HG02938 (cell line): ENCODE measurements at regions not wholly inside any gene's neighbourhood (a gene's known extent, or its start where the extent isn't known, plus 50 kb on each side); places are given as distances from the start of the nearest gene placed in this dataset.
"Not testable (repeated sequence)": the region's sequence is repeated elsewhere in the genome, so short reads cannot be mapped to it uniquely, and the experiment has no call there.

ENCODE experiments used
- ATAC-seq: cut with Tn5 transposase; IDR thresholded peaks from one replicate; pipeline ENCODE4 v1.9.1; 2021; ENCODE audit warnings: mild to moderate bottlenecking, moderate library complexity; ENCODE audit not compliant: unreplicated experiment

DNA sequence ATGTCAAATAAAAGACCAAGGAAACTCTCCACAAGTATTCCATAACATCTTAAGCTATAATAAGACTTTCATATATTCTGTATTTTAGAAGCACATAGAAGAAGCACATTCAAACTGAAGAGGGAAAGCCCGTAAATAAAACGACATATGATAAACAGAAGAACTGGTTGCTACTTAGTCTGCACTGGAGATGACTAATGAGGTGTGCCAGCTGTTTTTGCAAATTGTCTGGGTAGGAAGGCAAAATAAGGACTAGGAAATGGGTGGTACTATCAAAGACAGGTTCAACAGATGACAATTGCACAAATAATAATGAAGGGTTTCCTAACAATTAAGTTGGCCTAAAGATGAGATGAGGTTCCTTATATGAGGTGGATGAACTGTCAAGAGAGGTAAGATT lies 593.2 kb upstream of the CCDC179 start:
- ATAC-seq: no peak

DNA sequence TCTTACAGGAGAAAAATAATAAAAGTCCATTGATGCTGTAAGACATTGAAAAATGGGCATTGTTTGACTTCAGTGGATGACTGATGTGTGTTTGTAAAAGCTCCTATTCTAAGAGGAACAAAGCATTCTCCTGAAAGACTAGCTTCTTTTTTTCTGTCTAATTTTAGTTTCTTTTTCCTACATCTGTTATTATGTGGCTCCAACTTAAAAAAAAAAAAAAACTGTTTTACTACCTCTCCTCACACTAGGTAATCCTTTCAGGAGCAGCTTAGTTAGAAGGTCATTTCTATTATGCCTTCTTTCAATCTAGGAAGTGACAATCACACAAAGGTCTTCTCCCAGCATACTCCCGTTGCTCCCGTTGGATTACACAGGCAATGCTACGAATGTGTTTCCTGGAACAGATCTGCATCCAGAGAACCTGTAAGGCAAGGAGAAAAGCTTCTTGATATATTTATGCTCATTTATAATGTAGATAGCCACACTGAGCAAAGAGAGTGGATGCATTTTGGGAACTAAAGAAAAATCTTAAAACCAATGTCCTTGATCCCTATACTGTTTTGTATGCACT lies 595.1 kb upstream of the CCDC179 start:
- no peak for ATAC-seq

DNA sequence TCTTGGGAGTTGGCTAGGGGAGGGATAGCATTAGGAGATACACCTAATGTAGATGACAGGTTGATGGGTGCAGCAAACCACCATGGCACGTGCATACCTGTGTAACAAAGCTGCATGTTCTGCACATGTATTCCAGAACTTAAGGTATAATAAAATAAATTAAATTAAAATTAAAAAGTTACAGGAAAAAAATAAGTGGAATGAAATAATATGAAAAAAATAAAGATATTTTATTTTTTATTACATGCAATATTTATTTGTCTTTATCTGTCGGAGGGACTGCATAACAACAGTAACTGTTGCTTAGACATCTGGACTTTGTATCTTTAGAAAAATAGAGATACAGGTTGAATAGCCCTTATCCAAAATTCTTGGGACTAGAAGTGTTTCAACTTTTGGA lies 597.4 kb upstream of the CCDC179 start:
- no peak for ATAC-seq

DNA sequence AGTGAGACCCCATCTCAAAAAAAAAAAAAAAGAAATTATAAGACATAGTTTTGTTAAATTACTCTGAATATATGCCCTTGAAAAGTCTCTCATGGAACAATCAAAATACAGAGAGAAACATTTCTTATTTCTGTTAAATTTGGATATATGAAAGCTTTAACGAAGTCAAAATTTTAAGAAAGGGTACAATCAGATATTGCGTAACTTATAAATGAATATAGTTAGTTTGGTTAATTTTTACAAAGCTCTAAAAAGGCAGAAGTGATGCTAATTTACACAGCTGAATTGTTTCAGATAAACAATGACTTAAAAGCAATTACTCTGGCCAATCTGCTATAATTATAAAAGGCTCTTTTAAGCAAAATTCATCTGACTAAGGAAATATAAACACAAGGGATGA lies 611.6 kb upstream of the CCDC179 start:
- ATAC-seq: no peak

DNA sequence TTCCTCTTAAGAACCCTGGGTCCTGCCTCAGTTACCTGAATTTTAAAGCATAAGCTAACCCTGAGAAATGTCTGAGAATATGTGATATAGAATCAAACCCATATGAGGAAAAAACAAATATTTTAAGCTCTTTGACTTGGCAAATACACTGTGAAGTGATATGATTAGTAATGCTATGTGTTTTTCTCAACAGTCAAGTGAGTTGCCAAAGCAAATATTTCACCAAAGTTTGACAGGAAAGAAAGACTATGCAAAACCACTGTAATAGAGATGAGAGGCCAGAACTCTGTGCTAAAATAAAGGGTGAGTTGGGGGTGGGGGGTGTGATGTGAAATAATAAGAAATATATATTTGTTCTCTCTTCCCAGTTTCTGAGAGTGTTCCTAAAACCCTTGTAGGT lies 613.5 kb upstream of the CCDC179 start:
- no peak for ATAC-seq

DNA sequence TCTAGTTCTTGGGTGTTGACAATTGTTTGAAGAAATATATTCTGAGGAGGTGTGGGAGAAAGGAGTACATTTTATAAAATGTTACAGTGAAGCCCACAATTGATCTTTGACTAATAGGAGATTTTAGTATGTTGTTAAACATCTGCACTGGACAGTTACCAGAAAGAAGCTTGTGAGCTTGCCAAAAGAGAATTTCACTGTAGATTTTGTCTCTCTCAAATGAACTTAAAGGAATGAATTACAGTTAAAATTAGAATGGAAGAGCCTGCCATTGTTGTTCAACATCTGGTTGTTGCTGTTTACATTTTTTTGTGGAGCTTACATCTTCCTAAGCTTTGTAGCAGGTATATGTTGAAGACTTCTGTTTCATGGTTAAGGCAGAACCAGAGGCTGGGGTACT lies 620.5 kb upstream of the CCDC179 start:
- no peak for ATAC-seq

DNA sequence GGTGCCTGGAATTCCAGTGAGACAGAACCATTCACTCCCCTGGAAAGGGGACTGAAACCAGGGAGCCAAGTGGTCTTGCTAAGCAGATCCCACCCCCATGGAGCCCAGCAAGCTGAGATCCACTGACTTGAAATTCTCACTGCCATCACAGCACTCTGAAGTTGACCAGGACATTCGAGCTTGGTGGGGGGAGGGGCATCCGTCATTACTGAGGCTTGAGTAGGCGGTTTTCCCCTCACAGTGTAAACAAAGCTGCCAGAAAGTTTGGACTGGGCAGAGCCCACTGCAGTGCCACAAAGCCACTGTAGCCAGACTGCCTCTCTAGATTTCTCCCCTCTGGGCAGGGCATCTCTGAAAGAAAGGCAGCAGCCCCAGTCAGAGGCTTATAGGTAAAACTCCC lies 623.9 kb upstream of the CCDC179 start:
- ATAC-seq: not testable (repeated sequence)

GRCh38 chr11:23484618-23485017 lies 624.3 kb upstream of the CCDC179 start:
- not testable (repeated sequence) for ATAC-seq

DNA sequence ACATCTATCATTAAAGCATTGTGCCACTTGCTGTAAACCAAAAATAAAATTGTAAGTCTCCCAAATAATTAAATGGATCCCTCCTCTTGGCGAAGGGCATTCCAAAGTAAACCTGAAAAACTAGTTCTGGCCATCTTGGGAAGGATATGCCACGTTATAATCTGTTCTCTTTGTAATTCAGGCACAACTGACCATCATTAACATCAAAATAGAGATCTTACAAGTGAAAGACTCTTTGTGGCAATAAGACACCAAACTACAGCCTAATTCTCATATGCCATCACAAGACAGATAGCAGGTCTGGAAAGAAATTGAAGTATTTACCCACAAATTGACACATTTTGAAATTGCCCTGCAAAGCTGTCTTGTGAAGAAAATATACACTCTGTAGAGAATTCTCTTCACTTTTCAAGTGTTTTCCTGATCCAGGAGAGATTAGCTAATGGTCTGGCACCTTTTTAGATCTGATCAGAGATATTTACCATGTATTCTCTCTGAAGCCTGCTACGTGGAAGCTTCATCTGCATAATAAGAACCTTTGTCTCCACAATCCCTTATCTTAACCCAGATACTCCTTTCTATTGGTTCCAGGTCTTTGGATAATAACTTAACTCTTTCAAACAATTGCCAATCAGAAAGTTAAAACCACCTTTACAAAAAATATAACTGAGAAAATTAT lies 630.4 kb upstream of the CCDC179 start:
- ATAC-seq: no peak

DNA sequence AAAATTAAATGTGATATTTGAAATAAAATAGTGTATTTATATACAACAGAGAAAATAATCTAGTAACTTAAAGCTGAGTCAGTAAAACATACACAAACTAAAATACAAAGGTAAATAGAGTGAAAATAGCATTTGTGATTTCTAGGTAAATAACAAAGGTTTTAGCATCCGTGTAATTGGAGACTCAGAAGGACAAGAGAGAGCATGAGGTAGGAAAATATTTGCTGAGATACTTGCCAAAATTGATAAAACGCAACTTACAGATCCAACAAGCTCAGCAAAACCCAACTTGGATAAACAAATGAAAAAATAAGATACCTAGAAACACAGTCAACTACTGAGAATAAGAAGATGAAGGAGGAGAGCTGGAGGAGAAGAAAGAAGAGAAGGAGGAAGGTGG lies 634.7 kb upstream of the CCDC179 start:
- ATAC-seq: no peak

- ATAC-seq: no peak
Observed at GRCh38 chr11:23496340-23496739, 636.1 kb upstream of the CCDC179 start.

- no peak for ATAC-seq
Observed at GRCh38 chr11:23497040-23497439, 636.8 kb upstream of the CCDC179 start.

DNA sequence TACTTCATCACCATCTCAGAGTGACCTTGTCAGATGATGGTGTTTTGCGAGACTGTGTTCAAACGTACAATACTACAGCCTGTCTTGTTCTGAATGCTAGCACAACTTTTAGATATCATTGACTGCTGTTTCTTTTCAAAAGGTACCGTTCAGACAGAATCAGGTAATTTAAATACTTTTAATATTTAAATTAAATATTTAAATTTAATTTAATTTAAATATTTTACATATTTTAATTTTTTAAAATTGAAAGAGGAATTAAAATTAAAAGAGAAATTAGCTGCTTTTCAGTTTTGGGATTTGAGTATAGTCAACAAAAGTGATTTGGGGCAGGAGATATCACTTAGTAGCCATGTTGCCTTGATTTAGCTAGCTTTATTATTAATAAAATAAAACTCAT lies 642.1 kb upstream of the CCDC179 start:
- no peak for ATAC-seq

DNA sequence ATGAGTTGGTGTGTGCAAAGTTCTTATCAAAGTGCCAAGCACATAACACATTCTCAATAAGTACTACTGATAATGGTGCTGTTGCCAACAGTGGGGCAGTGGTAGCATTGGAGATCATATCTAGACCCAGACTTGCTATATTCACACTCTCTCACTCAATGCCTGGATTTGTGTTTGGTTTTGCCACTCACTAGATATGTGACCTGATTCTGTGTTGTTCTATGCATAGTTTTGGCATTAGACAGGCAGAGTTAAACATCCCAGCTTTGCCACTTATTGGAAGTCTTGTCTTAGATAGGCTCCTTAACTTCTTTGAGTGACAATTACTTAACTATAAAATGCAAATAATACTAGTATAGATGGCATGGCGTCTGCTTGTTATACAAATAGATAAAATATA lies 642.6 kb upstream of the CCDC179 start:
- no peak for ATAC-seq

GRCh38 chr11:23509023-23509422 lies 648.7 kb upstream of the CCDC179 start:
- peak; percentile 63 for ATAC-seq

GRCh38 chr11:23509821-23510220 lies 649.5 kb upstream of the CCDC179 start:
- ATAC-seq: no peak

- ATAC-seq: no peak
Observed at GRCh38 chr11:23519194-23519593, 658.9 kb upstream of the CCDC179 start.

- no peak for ATAC-seq
Observed at GRCh38 chr11:23520226-23520960, 660.1 kb upstream of the CCDC179 start.

DNA sequence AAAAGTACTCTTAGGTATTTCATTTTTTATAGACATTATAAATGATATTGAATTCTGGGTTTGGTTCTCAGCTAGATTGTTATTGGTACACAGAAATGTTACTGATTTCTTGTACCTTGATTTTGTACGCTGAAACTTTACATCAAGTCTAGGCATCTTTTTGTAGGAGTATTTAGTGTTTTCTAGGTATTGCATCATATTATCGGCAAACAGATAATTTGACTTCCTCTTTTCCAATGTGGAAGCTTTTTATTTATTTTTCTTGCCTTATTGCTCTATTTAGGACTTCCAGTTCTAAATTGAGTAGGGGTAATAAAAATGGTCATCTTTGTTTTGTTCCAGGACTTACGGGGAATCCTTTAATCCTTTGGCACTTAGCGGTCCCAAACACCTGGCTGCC lies 676.6 kb upstream of the CCDC179 start:
- ATAC-seq: no peak

- no peak for ATAC-seq
Observed at GRCh38 chr11:23539556-23539955, 679.3 kb upstream of the CCDC179 start.

- peak; percentile 89 for ATAC-seq
Observed at GRCh38 chr11:23540101-23540561, 679.9 kb upstream of the CCDC179 start.

- ATAC-seq: no peak
Observed at GRCh38 chr11:23542189-23542588, 681.9 kb upstream of the CCDC179 start.
